OCI-LY3 (cell line): ENCODE measurements at regions not wholly inside any gene's neighbourhood (a gene's known extent, or its start where the extent isn't known, plus 50 kb on each side); places are given as distances from the start of the nearest gene placed in this dataset.

Source experiments
- EZH2phosphoT487 ChIP-seq: fragments of 200-600 bp; shearing (Covaris generic); IDR thresholded peaks from 2 replicates; pipeline ENCODE4 v1.6.1; 2018; ENCODE audit warnings: antibody characterized with exemption, mixed run types, low read depth
- TF ChIP-seq, protein P1 (sequence below): fragments of 200-600, 300-600 bp; sonication (generic); IDR thresholded peaks from 2 replicates; pipeline ENCODE4 v1.5.1; 2014; ENCODE audit warnings: antibody characterized with exemption, low read length, low read depth

DNA sequence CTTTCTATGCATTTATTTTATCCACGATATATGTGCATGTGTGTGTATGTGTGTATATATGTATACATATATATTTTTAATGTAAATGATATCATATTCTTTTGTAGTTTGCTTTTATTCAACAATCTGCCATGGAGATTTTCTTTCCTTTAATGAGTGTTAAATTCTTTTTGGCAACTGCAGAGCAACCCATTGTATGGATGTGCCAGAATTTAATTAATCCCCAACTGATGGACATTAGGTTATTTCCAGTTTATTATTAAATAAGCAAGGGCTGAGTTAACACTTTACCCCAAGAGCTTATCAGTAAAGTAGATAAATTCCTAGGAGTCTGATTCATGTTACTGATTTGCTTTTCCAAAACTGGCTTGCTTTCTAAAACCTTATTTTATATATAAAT is 58.9 kb upstream of the CD28 start:
- TF ChIP-seq EZH2phosphoT487: no peak
- TF ChIP-seq, protein P1, sequence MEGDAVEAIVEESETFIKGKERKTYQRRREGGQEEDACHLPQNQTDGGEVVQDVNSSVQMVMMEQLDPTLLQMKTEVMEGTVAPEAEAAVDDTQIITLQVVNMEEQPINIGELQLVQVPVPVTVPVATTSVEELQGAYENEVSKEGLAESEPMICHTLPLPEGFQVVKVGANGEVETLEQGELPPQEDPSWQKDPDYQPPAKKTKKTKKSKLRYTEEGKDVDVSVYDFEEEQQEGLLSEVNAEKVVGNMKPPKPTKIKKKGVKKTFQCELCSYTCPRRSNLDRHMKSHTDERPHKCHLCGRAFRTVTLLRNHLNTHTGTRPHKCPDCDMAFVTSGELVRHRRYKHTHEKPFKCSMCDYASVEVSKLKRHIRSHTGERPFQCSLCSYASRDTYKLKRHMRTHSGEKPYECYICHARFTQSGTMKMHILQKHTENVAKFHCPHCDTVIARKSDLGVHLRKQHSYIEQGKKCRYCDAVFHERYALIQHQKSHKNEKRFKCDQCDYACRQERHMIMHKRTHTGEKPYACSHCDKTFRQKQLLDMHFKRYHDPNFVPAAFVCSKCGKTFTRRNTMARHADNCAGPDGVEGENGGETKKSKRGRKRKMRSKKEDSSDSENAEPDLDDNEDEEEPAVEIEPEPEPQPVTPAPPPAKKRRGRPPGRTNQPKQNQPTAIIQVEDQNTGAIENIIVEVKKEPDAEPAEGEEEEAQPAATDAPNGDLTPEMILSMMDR: no peak
